ENCODE measurements at regions not wholly inside any gene's neighbourhood (a gene's known extent, or its start where the extent isn't known, plus 50 kb on each side); places are given as distances from the start of the nearest gene placed in this dataset.

- no peak for DNase-seq (ENCODE audit: low read depth)
Observed at GRCh38 chr11:45347348-45348082, 61.4 kb upstream of the SYT13 start.

- DNase-seq (ENCODE audit: low read depth) = no peak
Observed at GRCh38 chr11:45345491-45345890, 59.4 kb upstream of the SYT13 start.

- no peak for DNase-seq (ENCODE audit: low read depth)
Observed at GRCh38 chr11:45344028-45344427, 57.9 kb upstream of the SYT13 start.

GRCh38 chr11:45343444-45343843, 57.3 kb upstream of the SYT13 start:
- no peak for DNase-seq (ENCODE audit: low read depth)

- DNase-seq (ENCODE audit: low read depth) = no peak
Observed at GRCh38 chr11:45341372-45341771, 55.2 kb upstream of the SYT13 start.

GRCh38 chr11:45339729-45340519, 53.8 kb upstream of the SYT13 start:
- peak; percentile 66 for DNase-seq (ENCODE audit: low read depth)

GRCh38 chr11:45337583-45338360, 51.6 kb upstream of the SYT13 start:
- no peak for DNase-seq (ENCODE audit: low read depth)

- no peak for DNase-seq (ENCODE audit: low read depth)
Observed at GRCh38 chr11:45336136-45336535, 50.0 kb upstream of the SYT13 start.
